ENCODE measurements at regions not wholly inside any gene's neighbourhood (a gene's known extent, or its start where the extent isn't known, plus 50 kb on each side); places are given as distances from the start of the nearest gene placed in this dataset.

DNA sequence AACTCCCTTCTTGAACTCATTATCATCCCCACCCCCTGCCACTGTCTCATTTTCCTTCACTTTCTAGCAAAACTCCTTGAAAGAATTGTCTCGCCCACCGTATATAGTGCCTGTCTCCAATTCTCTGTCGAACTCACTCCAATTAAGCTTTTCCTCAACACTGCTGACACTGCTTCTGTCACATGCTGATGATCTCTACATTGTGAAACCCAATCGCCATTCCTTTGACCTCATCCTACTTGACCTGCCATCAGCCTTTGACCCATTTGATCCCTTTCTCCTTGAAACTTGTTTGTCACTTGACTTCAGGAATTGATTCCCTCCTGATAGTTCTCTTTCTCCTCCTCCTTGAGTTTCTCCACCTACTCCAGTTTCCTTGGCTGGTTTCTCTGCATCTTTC lies 54.8 kb downstream of the CCDC71L start:
- no peak overlapping the region for H3K4me3 ChIP-seq (ENCODE audit: low read depth, low read length)
- TF ChIP-seq, protein P1, sequence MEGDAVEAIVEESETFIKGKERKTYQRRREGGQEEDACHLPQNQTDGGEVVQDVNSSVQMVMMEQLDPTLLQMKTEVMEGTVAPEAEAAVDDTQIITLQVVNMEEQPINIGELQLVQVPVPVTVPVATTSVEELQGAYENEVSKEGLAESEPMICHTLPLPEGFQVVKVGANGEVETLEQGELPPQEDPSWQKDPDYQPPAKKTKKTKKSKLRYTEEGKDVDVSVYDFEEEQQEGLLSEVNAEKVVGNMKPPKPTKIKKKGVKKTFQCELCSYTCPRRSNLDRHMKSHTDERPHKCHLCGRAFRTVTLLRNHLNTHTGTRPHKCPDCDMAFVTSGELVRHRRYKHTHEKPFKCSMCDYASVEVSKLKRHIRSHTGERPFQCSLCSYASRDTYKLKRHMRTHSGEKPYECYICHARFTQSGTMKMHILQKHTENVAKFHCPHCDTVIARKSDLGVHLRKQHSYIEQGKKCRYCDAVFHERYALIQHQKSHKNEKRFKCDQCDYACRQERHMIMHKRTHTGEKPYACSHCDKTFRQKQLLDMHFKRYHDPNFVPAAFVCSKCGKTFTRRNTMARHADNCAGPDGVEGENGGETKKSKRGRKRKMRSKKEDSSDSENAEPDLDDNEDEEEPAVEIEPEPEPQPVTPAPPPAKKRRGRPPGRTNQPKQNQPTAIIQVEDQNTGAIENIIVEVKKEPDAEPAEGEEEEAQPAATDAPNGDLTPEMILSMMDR (conservative IDR thresholded peaks at IDR 0.05; ENCODE audit: low read depth, low read length): no peak
- DNase-seq (ENCODE audit: low read depth): no peak

DNA sequence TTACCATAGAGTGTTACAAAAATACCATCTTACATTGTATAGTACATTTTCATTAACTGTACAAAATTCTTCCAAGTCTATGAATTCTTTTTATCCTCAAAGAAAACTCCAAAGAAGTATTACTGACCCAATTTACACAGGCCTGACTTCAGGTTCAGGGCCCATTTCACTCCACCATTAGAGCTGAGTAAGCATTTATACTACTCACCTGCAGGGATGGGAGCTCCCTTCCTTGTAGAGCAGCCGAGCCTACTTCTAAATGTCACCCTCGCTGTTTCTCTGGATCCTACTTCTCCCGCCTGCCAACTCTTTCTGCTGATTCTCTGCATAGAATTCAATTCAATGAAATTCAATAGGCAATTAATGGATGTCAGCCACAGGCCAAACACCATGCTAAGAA lies 56.0 kb downstream of the CCDC71L start:
- TF ChIP-seq, protein P1 (conservative IDR thresholded peaks at IDR 0.05; ENCODE audit: low read depth, low read length): no peak
- no peak for DNase-seq (ENCODE audit: low read depth)
- no peak overlapping the region for H3K4me3 ChIP-seq (ENCODE audit: low read depth, low read length)

DNA sequence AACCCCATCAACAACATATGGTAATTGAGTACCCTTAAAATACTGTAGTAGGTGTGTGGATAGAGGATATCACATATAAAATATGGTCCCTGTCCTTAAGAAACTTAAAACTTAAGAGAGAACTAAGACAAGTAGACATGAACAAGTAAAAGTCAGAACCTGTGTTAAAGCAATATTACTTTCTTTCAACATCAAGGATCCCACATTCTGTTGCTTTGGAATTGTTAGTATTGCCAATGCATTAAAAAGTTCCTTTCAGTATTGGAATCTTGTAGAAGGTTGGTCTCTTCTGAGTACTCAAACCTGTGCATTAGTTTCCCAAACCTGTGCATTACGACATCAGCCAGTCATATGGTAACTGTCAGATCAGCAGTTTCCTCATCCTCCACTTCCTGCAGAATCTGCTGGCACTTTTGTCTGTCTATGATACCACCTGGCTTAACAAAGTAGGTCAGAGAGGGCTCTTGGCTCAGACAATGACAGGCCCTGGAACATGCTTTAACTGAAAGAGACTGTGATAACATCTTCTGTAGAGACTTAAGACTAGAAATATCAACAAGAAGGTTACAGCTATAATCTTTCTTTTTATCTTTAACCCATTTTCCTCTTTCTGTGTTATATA lies 56.5 kb downstream of the CCDC71L start:
- no peak overlapping the region for H3K4me3 ChIP-seq (ENCODE audit: low read depth, low read length)
- DNase-seq (ENCODE audit: low read depth): no peak
- TF ChIP-seq, protein P1 (conservative IDR thresholded peaks at IDR 0.05; ENCODE audit: low read depth, low read length): no peak

DNA sequence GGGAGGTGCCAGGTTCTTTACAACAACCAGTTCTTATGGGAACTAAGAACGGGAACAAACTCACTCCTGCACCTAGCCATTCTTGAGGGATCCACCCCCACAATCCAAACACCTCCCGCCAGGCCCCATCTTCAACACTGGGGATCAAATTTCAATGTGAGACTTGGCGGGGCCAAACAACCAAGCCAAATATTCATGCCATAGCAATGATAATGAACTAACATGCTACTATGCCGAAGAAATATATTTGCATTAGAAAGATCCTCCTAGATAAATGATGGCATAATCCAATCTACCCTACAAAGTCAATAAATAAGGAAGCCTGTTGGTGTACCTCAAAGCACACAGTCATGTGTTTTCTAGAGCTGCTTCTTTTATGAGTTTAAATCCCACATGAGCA lies 57.6 kb downstream of the CCDC71L start:
- no peak for DNase-seq (ENCODE audit: low read depth)
- no peak overlapping the region for H3K4me3 ChIP-seq (ENCODE audit: low read depth, low read length)
- TF ChIP-seq, protein P1 (conservative IDR thresholded peaks at IDR 0.05; ENCODE audit: low read depth, low read length): no peak

DNA sequence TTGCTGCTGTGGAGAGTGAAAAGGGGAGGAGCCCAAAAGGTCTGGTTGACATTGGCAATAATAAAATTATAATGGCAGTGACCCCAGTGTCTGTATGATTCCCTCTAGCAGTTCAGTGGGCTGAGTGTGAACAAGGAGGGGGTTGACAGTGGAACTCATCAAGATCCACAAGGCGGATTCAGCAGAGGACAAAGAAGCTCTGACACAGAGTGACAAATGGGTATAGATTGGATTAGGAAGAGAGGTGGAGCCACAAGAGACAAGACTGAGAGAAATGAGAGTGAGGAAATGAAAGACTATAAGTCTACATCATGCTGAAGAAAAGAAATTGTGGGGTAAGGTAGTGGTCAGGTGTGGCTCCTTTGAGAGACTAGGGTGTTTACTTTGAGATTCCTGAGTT lies 58.9 kb downstream of the CCDC71L start:
- DNase-seq (ENCODE audit: low read depth): no peak
- TF ChIP-seq, protein P1 (conservative IDR thresholded peaks at IDR 0.05; ENCODE audit: low read depth, low read length): no peak

DNA sequence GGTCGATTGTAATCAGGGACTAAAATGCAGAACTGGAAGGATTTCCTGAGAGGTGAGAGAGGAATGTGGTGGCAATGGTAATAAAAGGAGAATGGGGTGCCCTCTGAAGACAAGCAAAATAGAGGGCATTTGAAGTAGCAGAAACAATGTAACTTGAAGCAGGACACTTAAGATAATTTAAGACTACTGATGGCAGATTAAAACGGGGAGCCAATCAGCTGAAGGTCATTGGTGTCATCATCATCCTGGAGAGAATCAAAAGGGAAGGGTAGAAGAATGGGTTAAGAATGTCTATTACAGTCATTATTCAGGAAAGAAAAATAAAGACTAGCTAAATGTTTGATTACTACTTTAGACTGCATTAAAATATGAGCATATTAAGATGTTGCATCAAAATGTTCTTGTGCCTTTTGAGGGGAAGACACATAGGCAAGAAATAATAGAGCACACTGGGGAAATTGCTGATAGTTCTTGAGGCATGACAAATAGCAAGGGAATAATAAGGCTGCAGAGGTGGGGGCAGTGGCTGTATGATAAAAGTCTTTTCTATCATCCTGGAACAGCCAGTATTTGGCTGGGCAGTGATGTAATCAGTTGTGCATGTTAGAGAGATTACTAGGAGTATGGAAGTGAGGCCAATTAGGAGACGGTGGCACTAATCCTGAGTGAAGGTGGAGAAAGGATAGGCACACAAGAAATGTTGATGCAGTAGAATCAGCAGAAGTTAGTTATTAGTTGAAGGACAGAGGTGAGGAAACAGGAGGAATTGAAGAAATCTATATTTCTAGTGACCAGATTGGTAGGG lies 60.2 kb downstream of the CCDC71L start:
- no peak for DNase-seq (ENCODE audit: low read depth)
- H3K4me3 ChIP-seq (ENCODE audit: low read depth, low read length): no peak overlapping the region
- TF ChIP-seq, protein P1 (conservative IDR thresholded peaks at IDR 0.05; ENCODE audit: low read depth, low read length): no peak

More for the DNA sequence above, 58.9 kb downstream of the CCDC71L start:
- H3K4me3 ChIP-seq (ENCODE audit: low read depth, low read length): no peak overlapping the region

DNA sequence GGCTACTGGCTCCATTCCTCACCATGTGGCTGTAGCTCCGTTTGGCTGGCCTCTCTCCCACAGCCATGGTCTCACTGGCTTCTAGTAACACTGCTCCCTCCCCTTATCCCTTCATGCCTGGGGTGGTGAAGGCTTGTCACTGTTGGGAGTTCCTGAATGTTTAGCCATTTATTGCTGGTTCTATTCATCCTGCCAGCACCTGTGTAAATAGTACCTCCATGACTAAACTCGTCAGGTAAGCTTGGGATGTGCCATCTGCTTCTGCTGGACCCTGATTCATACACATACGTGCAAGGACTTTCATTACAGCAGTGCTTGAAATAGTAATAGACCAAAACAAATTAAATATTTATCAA lies 61.6 kb downstream of the CCDC71L start:
- TF ChIP-seq, protein P1 (conservative IDR thresholded peaks at IDR 0.05; ENCODE audit: low read depth, low read length): no peak
- H3K4me3 ChIP-seq (ENCODE audit: low read depth, low read length): no peak overlapping the region

More for the DNA sequence above, 61.6 kb downstream of the CCDC71L start:
- DNase-seq (ENCODE audit: low read depth): no peak
